ENCODE measurements at regions not wholly inside any gene's neighbourhood (a gene's known extent, or its start where the extent isn't known, plus 50 kb on each side); places are given as distances from the start of the nearest gene placed in this dataset.

- H3K4me3 Mint-ChIP-seq = no peak overlapping the region
- H3K4me1 Mint-ChIP-seq = peaks cover 11% of the 10 kb centered on the region
- H3K9me3 Mint-ChIP-seq = no peaks in the 10 kb centered on the region
- no peak for DNase-seq
- H3K36me3 Mint-ChIP-seq = no peaks in the 10 kb centered on the region
- H3K27ac Mint-ChIP-seq = no peak overlapping the region
- peaks cover 32% of the 10 kb centered on the region for H3K27me3 Mint-ChIP-seq
Observed at GRCh38 chr6:105604587-105604884, 201.7 kb upstream of the PREP start.

- Mint-ChIP-seq H3K9me3 (no peaks in the 10 kb centered on the region), H3K4me3 (no peak overlapping the region), H3K27ac (no peak overlapping the region), H3K4me1 (peaks cover 6% of the 10 kb centered on the region), H3K36me3 (no peaks in the 10 kb centered on the region), H3K27me3 (peaks cover 27% of the 10 kb centered on the region)
- DNase-seq = no peak
Observed at GRCh38 chr6:105603788-105604586, 201.1 kb upstream of the PREP start.

GRCh38 chr6:105601541-105602236 lies 198.8 kb upstream of the PREP start:
- Mint-ChIP-seq H3K4me3 (no peak overlapping the region), H3K27ac (peak overlapping the region; percentile 22), H3K9me3 (peaks cover 4% of the 10 kb centered on the region), H3K4me1 (peaks cover 6% of the 10 kb centered on the region), H3K27me3 (peaks cover 24% of the 10 kb centered on the region), H3K36me3 (no peaks in the 10 kb centered on the region)
- DNase-seq = peak; percentile 16

GRCh38 chr6:105600336-105601260 lies 197.7 kb upstream of the PREP start:
- H3K4me3 Mint-ChIP-seq = no peak overlapping the region
- no peak for DNase-seq
- H3K27me3 Mint-ChIP-seq = peaks cover 24% of the 10 kb centered on the region
- H3K36me3 Mint-ChIP-seq = no peaks in the 10 kb centered on the region
- H3K4me1 Mint-ChIP-seq = peaks cover 6% of the 10 kb centered on the region
- peaks cover 4% of the 10 kb centered on the region for H3K9me3 Mint-ChIP-seq
- no peak overlapping the region for H3K27ac Mint-ChIP-seq

- H3K9me3 Mint-ChIP-seq = peaks cover 4% of the 10 kb centered on the region
- H3K27ac Mint-ChIP-seq = no peak overlapping the region
- no peak for DNase-seq
- H3K4me1 Mint-ChIP-seq = peaks cover 6% of the 10 kb centered on the region
- H3K36me3 Mint-ChIP-seq = no peaks in the 10 kb centered on the region
- H3K4me3 Mint-ChIP-seq = no peak overlapping the region
- peaks cover 22% of the 10 kb centered on the region for H3K27me3 Mint-ChIP-seq
Observed at GRCh38 chr6:105598264-105598663, 195.4 kb upstream of the PREP start.

GRCh38 chr6:105596284-105596755 lies 193.4 kb upstream of the PREP start:
- Mint-ChIP-seq H3K4me1 (peaks cover 1% of the 10 kb centered on the region), H3K27me3 (peaks cover 19% of the 10 kb centered on the region), H3K27ac (no peak overlapping the region), H3K9me3 (peaks cover 4% of the 10 kb centered on the region), H3K36me3 (no peaks in the 10 kb centered on the region), H3K4me3 (no peak overlapping the region)
- DNase-seq = no peak

GRCh38 chr6:105595829-105596228 lies 192.9 kb upstream of the PREP start:
- Mint-ChIP-seq H3K36me3 (no peaks in the 10 kb centered on the region), H3K27me3 (peaks cover 17% of the 10 kb centered on the region), H3K9me3 (peaks cover 4% of the 10 kb centered on the region), H3K4me3 (no peak overlapping the region), H3K4me1 (peaks cover 4% of the 10 kb centered on the region), H3K27ac (no peak overlapping the region)
- no peak for DNase-seq

- Mint-ChIP-seq H3K4me3 (no peak overlapping the region), H3K27me3 (peaks cover 12% of the 10 kb centered on the region), H3K36me3 (no peaks in the 10 kb centered on the region), H3K27ac (no peak overlapping the region), H3K9me3 (peaks cover 4% of the 10 kb centered on the region), H3K4me1 (peaks cover 4% of the 10 kb centered on the region)
- DNase-seq = no peak
Observed at GRCh38 chr6:105594821-105595220, 191.9 kb upstream of the PREP start.

- Mint-ChIP-seq H3K4me3 (no peak overlapping the region), H3K27ac (no peak overlapping the region), H3K27me3 (peaks cover 12% of the 10 kb centered on the region), H3K36me3 (no peaks in the 10 kb centered on the region), H3K4me1 (peaks cover 4% of the 10 kb centered on the region), H3K9me3 (peaks cover 4% of the 10 kb centered on the region)
- DNase-seq = no peak
Observed at GRCh38 chr6:105593805-105594671, 191.2 kb upstream of the PREP start.

- Mint-ChIP-seq H3K36me3 (peaks cover 1% of the 10 kb centered on the region), H3K4me1 (peaks cover 10% of the 10 kb centered on the region), H3K9me3 (no peaks in the 10 kb centered on the region), H3K4me3 (no peak overlapping the region), H3K27ac (no peak overlapping the region), H3K27me3 (peaks cover 8% of the 10 kb centered on the region)
- DNase-seq = no peak
Observed at GRCh38 chr6:105593056-105593690, 190.3 kb upstream of the PREP start.

- H3K27ac Mint-ChIP-seq = no peak overlapping the region
- peaks cover 1% of the 10 kb centered on the region for H3K36me3 Mint-ChIP-seq
- no peak overlapping the region for H3K4me3 Mint-ChIP-seq
- no peaks in the 10 kb centered on the region for H3K9me3 Mint-ChIP-seq
- H3K4me1 Mint-ChIP-seq = peaks cover 18% of the 10 kb centered on the region
- peaks cover 6% of the 10 kb centered on the region for H3K27me3 Mint-ChIP-seq
- no peak for DNase-seq
Observed at GRCh38 chr6:105592329-105592728, 189.4 kb upstream of the PREP start.

- Mint-ChIP-seq H3K27me3 (peaks cover 6% of the 10 kb centered on the region), H3K27ac (no peak overlapping the region), H3K4me1 (peaks cover 20% of the 10 kb centered on the region), H3K36me3 (peaks cover 1% of the 10 kb centered on the region), H3K9me3 (no peaks in the 10 kb centered on the region), H3K4me3 (no peak overlapping the region)
- DNase-seq = no peak
Observed at GRCh38 chr6:105591053-105591452, 188.2 kb upstream of the PREP start.

- Mint-ChIP-seq H3K27ac (no peak overlapping the region), H3K4me3 (peak overlapping the region; percentile 12), H3K36me3 (peaks cover 1% of the 10 kb centered on the region), H3K9me3 (no peaks in the 10 kb centered on the region), H3K27me3 (no peaks in the 10 kb centered on the region), H3K4me1 (peaks cover 20% of the 10 kb centered on the region)
- DNase-seq = no peak
Observed at GRCh38 chr6:105588123-105588710, 185.3 kb upstream of the PREP start.

All from activated naive CD8-positive, alpha-beta T cell treated with anti-CD3 and anti-CD28 coated beads for 36 hours (primary cell).